Mesenchymal stem cell (in vitro differentiated cells and primary cell): ENCODE measurements at regions not wholly inside any gene's neighbourhood (a gene's known extent, or its start where the extent isn't known, plus 50 kb on each side); places are given as distances from the start of the nearest gene placed in this dataset.

Experiments used
- DNase-seq: peaks from one replicate; pipeline ENCODE4 v3.0.0-alpha.2; 2013
- H2AFZ ChIP-seq: one replicate; pipeline ENCODE4 v1.6.1; 2013; ENCODE audit warnings: low read depth, mild to moderate bottlenecking, control low read depth, inconsistent platforms, low read length, moderate library complexity
- H2AK5ac ChIP-seq: 2 replicates; pipeline ENCODE4 v1.6.1; 2013; ENCODE audit warnings: low read length, moderate library complexity, mild to moderate bottlenecking, inconsistent platforms; ENCODE audit not compliant: severe bottlenecking
- H2BK120ac ChIP-seq: one replicate; pipeline ENCODE4 v1.6.1; 2013; ENCODE audit warnings: low read depth, mild to moderate bottlenecking, inconsistent platforms, low read length, moderate library complexity
- H2BK12ac ChIP-seq, 2 experiments: one replicate each; pipeline ENCODE4 v1.6.1; 2013; ENCODE audit warnings: inconsistent platforms in 2 of 2, low read length in 2 of 2, mild to moderate bottlenecking in 2 of 2, moderate library complexity in 2 of 2, control low read depth in 1 of 2
- H2BK15ac ChIP-seq: one replicate; pipeline ENCODE4 v1.6.1; 2013; ENCODE audit warnings: mild to moderate bottlenecking, low read depth, inconsistent platforms; ENCODE audit not compliant: poor library complexity, severe bottlenecking
- H2BK5ac ChIP-seq: 2 replicates; pipeline ENCODE4 v1.6.1; 2013; ENCODE audit warnings: low read depth, mild to moderate bottlenecking, low read length, control low read depth, inconsistent platforms; ENCODE audit not compliant: poor library complexity, severe bottlenecking
- H3K14ac ChIP-seq, 2 experiments: one replicate each; pipeline ENCODE4 v1.6.1; 2013; ENCODE audit warnings: inconsistent platforms in 2 of 2, low read length in 2 of 2, control low read depth in 1 of 2, mild to moderate bottlenecking in 1 of 2, moderate library complexity in 1 of 2
- H3K18ac ChIP-seq, 2 experiments: one replicate each; pipeline ENCODE4 v1.6.1; 2013; ENCODE audit warnings: inconsistent platforms in 2 of 2, low read length in 2 of 2, control low read depth in 1 of 2, low read depth in 1 of 2, mild to moderate bottlenecking in 1 of 2
- H3K23ac ChIP-seq, 2 experiments: one replicate each; pipeline ENCODE4 v1.6.1; 2013; ENCODE audit warnings: inconsistent platforms in 2 of 2, low read length in 2 of 2, mild to moderate bottlenecking in 2 of 2, moderate library complexity in 2 of 2, control low read depth in 1 of 2
- H3K27ac ChIP-seq: 2 replicates; pipeline ENCODE4 v1.5.1; 2013; ENCODE audit warnings: mild to moderate bottlenecking, moderate library complexity, low read length, control low read depth, inconsistent platforms; ENCODE audit not compliant: poor library complexity, severe bottlenecking
- H3K27me3 ChIP-seq, 2 experiments: 2 replicates each; pipeline versions ENCODE4 v1.6.1 to v1.7.0; 2013; ENCODE audit warnings: low read length in 2 of 2, mild to moderate bottlenecking in 2 of 2, moderate library complexity in 2 of 2, control low read depth in 1 of 2, inconsistent platforms in 1 of 2; ENCODE audit not compliant: control insufficient read depth in 1 of 2, insufficient read depth in 1 of 2
- H3K36me3 ChIP-seq, 2 experiments: 2 replicates each; pipeline versions ENCODE4 v1.6.1 to v1.7.0; 2013; ENCODE audit warnings: low read length in 2 of 2, control low read depth in 1 of 2, inconsistent platforms in 1 of 2, low read depth in 1 of 2, mild to moderate bottlenecking in 1 of 2; ENCODE audit not compliant: insufficient read depth in 2 of 2, control insufficient read depth in 1 of 2
- H3K4ac ChIP-seq, 2 experiments: one replicate each; pipeline ENCODE4 v1.6.1; 2013; ENCODE audit warnings: inconsistent platforms in 2 of 2, low read length in 2 of 2, mild to moderate bottlenecking in 2 of 2, moderate library complexity in 2 of 2, control low read depth in 1 of 2, low read depth in 1 of 2
- H3K4me1 ChIP-seq: 2 replicates; pipeline ENCODE4 v1.6.1; 2013; ENCODE audit warnings: low read depth, low read length, control low read depth; ENCODE audit not compliant: control insufficient read depth, insufficient read depth
- H3K4me2 ChIP-seq: 2 replicates; pipeline ENCODE4 v1.6.1; 2013; ENCODE audit warnings: low read length, mild to moderate bottlenecking, inconsistent platforms; ENCODE audit not compliant: poor library complexity, severe bottlenecking
- H3K4me3 ChIP-seq, 2 experiments: 2 replicates each; pipeline versions ENCODE4 v1.5.1 to v1.7.0; 2013; ENCODE audit warnings: low read length in 2 of 2, mild to moderate bottlenecking in 2 of 2, control low read depth in 1 of 2, low read depth in 1 of 2; ENCODE audit not compliant: insufficient read depth in 1 of 2
- H3K79me1 ChIP-seq: replicated peaks from 2 replicates; pipeline ENCODE4 v1.6.1; 2013; ENCODE audit warnings: mild to moderate bottlenecking, control low read depth, low read length, inconsistent platforms; ENCODE audit not compliant: poor library complexity, severe bottlenecking
- H3K9ac ChIP-seq: 2 replicates; pipeline ENCODE4 v1.7.0; 2013; ENCODE audit warnings: mild to moderate bottlenecking, low read length, moderate library complexity
- H3K9me3 ChIP-seq: 2 replicates; pipeline ENCODE4 v1.7.0; 2013; ENCODE audit warnings: mild to moderate bottlenecking, low read length; ENCODE audit not compliant: control insufficient read depth
- H4K8ac ChIP-seq: one replicate; pipeline ENCODE4 v1.6.1; 2013; ENCODE audit warnings: inconsistent platforms, mild to moderate bottlenecking, low read length, moderate library complexity
- H4K91ac ChIP-seq: one replicate; pipeline ENCODE4 v1.6.1; 2013; ENCODE audit warnings: mild to moderate bottlenecking, low read length, inconsistent platforms
- WGBS: methylation state at CpG from one replicate; pipeline ENCODE4 v1.1.7; 2013; ENCODE audit warnings: mixed read lengths; 5-methylcytosine and 5-hydroxymethylcytosine counted together

GRCh38 chr7:136070736-136071505, 93.8 kb upstream of the MTPN start:
- Histone ChIP-seq H4K8ac (no peak overlapping the region), H3K9me3 (no peaks in the 10 kb centered on the region), H3K27me3 (no peaks in the 10 kb centered on the region), H2BK15ac (no peak overlapping the region), H4K91ac (no peak overlapping the region), H3K4me3 (peak overlapping the region in 1 of 2 experiments; percentile 51), H2BK120ac (no peak overlapping the region), H3K4me2 (no peak overlapping the region), H3K4ac (no peak overlapping the region), H3K27ac (no peak overlapping the region), H2AFZ (no peak overlapping the region), H3K14ac (no peak overlapping the region), H3K18ac (no peak overlapping the region), H2BK5ac (no peak overlapping the region), H3K9ac (peak overlapping the region; percentile 61), H3K79me1 (no peaks in the 10 kb centered on the region), H3K23ac (no peak overlapping the region), H2AK5ac (no peak overlapping the region), H3K36me3 (no peaks in the 10 kb centered on the region), H2BK12ac (no peak overlapping the region), H3K4me1 (no peaks in the 10 kb centered on the region)
- peak; percentile 58 for DNase-seq
- 45% methylated on average over 5 of the region's 6 CpGs for WGBS

GRCh38 chr7:136069840-136070529, 92.8 kb upstream of the MTPN start:
- DNase-seq: no peak
- Histone ChIP-seq H3K4me2 (no peak overlapping the region), H3K36me3 (no peaks in the 10 kb centered on the region), H3K4ac (no peak overlapping the region), H2BK5ac (no peak overlapping the region), H2AFZ (no peak overlapping the region), H3K27ac (no peak overlapping the region), H3K4me3 (no peak overlapping the region), H3K23ac (no peak overlapping the region), H2BK120ac (no peak overlapping the region), H4K91ac (no peak overlapping the region), H3K18ac (no peak overlapping the region), H3K27me3 (no peaks in the 10 kb centered on the region), H3K4me1 (no peaks in the 10 kb centered on the region), H3K79me1 (no peaks in the 10 kb centered on the region), H3K9ac (peak overlapping the region; percentile 61), H4K8ac (no peak overlapping the region), H2AK5ac (no peak overlapping the region), H2BK15ac (no peak overlapping the region), H3K9me3 (no peaks in the 10 kb centered on the region), H3K14ac (no peak overlapping the region), H2BK12ac (no peak overlapping the region)
- WGBS: 93% methylated on average over 1 of the region's 1 CpG

- Histone ChIP-seq H3K27me3 (peaks cover 0 to 19% of the 10 kb centered on the region in 2 experiments), H2BK12ac (no peak overlapping the region), H3K9ac (no peak overlapping the region), H3K4me3 (no peak overlapping the region), H2AK5ac (no peak overlapping the region), H2BK5ac (no peak overlapping the region), H2AFZ (no peak overlapping the region), H3K4me2 (no peak overlapping the region), H3K79me1 (no peaks in the 10 kb centered on the region), H4K8ac (no peak overlapping the region), H2BK120ac (no peak overlapping the region), H3K27ac (no peak overlapping the region), H3K4ac (no peak overlapping the region), H3K18ac (no peak overlapping the region), H3K4me1 (no peaks in the 10 kb centered on the region), H3K9me3 (no peaks in the 10 kb centered on the region), H3K14ac (no peak overlapping the region), H4K91ac (no peak overlapping the region), H2BK15ac (no peak overlapping the region), H3K36me3 (no peaks in the 10 kb centered on the region), H3K23ac (no peak overlapping the region)
- no peak for DNase-seq
- WGBS: 88% methylated on average over 1 of the region's 1 CpG
Observed at GRCh38 chr7:136067277-136067676, 90.1 kb upstream of the MTPN start.

GRCh38 chr7:136066304-136067143, 89.4 kb upstream of the MTPN start:
- WGBS: 92% methylated on average over 16 of the region's 16 CpGs

More at GRCh38 chr7:136066304-136067143, 89.4 kb upstream of the MTPN start:
- Histone ChIP-seq H3K27ac (no peak overlapping the region), H3K9me3 (no peaks in the 10 kb centered on the region), H3K36me3 (no peaks in the 10 kb centered on the region), H2BK120ac (no peak overlapping the region), H2BK15ac (no peak overlapping the region), H3K4ac (no peak overlapping the region), H3K4me3 (no peak overlapping the region), H2BK5ac (no peak overlapping the region), H3K9ac (no peak overlapping the region), H4K8ac (no peak overlapping the region), H3K23ac (no peak overlapping the region), H4K91ac (no peak overlapping the region), H2BK12ac (no peak overlapping the region), H3K4me1 (no peaks in the 10 kb centered on the region), H3K14ac (no peak overlapping the region), H3K4me2 (no peak overlapping the region), H3K79me1 (no peaks in the 10 kb centered on the region), H3K18ac (no peak overlapping the region), H2AFZ (no peak overlapping the region), H2AK5ac (no peak overlapping the region), H3K27me3 (peaks cover 0 to 26% of the 10 kb centered on the region in 2 experiments)
- no peak for DNase-seq
